ENCODE measurements at regions not wholly inside any gene's neighbourhood (a gene's known extent, or its start where the extent isn't known, plus 50 kb on each side); places are given as distances from the start of the nearest gene placed in this dataset.
"Not testable (repeated sequence)": the region's sequence is repeated elsewhere in the genome, so short reads cannot be mapped to it uniquely, and the experiment has no call there.

GRCh38 chr13:90726375-90726774, 621.1 kb upstream of the MIR17HG start:
- H3K9me3 ChIP-seq (ENCODE audit: control insufficient read depth, insufficient read depth, low read length) = no peaks in the 10 kb centered on the region
- no peak overlapping the region for H3K27ac ChIP-seq (ENCODE audit: low read depth, low read length)
- ChIA-PET CTCF (no interaction called here), POLR2A (no interaction called here)
- no peak for DNase-seq (ENCODE audit: low read depth, low spot score)
- TF ChIP-seq, protein P1, sequence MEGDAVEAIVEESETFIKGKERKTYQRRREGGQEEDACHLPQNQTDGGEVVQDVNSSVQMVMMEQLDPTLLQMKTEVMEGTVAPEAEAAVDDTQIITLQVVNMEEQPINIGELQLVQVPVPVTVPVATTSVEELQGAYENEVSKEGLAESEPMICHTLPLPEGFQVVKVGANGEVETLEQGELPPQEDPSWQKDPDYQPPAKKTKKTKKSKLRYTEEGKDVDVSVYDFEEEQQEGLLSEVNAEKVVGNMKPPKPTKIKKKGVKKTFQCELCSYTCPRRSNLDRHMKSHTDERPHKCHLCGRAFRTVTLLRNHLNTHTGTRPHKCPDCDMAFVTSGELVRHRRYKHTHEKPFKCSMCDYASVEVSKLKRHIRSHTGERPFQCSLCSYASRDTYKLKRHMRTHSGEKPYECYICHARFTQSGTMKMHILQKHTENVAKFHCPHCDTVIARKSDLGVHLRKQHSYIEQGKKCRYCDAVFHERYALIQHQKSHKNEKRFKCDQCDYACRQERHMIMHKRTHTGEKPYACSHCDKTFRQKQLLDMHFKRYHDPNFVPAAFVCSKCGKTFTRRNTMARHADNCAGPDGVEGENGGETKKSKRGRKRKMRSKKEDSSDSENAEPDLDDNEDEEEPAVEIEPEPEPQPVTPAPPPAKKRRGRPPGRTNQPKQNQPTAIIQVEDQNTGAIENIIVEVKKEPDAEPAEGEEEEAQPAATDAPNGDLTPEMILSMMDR (IDR thresholded peaks at IDR 0.05; ENCODE audit: low read depth, low read length) = no peak
- H3K4me3 ChIP-seq (ENCODE audit: low read depth, low read length) = no peak overlapping the region
- no peaks in the 10 kb centered on the region for H3K27me3 ChIP-seq (ENCODE audit: control insufficient read depth, insufficient read depth, low read length)

DNA sequence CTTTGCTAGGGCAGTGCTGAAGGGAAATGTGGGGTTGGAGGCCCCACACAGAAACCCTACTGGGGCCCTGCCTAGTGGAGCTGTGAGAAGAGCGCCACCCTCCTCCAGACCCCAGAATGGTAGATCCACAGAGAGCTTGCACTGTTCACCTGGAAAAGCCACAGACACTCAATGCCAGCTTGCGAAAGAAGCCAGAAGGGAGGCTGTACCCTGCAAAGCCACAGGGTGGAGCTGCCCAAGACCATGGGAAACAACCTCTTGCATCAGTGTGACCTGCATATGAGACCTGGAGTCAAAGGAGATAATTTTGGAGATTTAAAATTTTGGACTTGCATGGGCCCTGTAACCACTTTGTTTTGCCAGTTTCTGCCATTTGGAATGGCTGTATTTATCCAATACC, 615.4 kb upstream of the MIR17HG start:
- CTCF ChIA-PET = no interaction called here
- DNase-seq (ENCODE audit: low read depth, low spot score) = no peak
- Histone ChIP-seq H3K27ac (ENCODE audit: low read depth, low read length) (no peak overlapping the region), H3K27me3 (ENCODE audit: control insufficient read depth, insufficient read depth, low read length) (no peaks in the 10 kb centered on the region), H3K4me3 (ENCODE audit: low read depth, low read length) (no peak overlapping the region), H3K9me3 (ENCODE audit: control insufficient read depth, insufficient read depth, low read length) (peaks cover 3% of the 10 kb centered on the region; the same call in 1 of the 2 replicates)
- TF ChIP-seq, protein P1 (IDR thresholded peaks at IDR 0.05; ENCODE audit: low read depth, low read length) = no peak
- POLR2A ChIA-PET = no interaction called here

DNA sequence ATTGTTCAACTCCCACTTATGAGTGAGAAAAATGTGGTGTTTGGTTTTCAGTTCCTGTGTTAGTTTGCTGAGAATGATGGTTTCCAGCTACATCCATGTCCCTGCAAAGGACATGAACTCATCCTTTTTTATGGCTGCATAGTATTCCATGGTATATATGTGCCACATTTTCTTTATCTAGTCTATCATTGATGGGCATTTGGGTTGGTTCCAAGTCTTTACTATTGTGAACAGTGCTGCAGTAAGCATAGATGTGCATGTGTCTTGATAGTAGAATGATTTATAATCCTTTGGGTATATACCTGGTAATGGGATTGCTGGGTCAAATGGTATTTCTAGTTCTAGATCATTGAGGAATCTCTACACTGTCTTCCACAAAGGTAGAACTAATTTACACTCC, 613.0 kb upstream of the MIR17HG start:
- H3K9me3 ChIP-seq (ENCODE audit: control insufficient read depth, insufficient read depth, low read length); CTCF ChIA-PET; DNase-seq (ENCODE audit: low read depth, low spot score); H3K27me3 ChIP-seq (ENCODE audit: control insufficient read depth, insufficient read depth, low read length); POLR2A ChIA-PET; H3K27ac ChIP-seq (ENCODE audit: low read depth, low read length); H3K4me3 ChIP-seq (ENCODE audit: low read depth, low read length): not testable (repeated sequence)

GRCh38 chr13:90738881-90739280, 608.6 kb upstream of the MIR17HG start:
- ChIA-PET POLR2A (no interaction called here), CTCF (no interaction called here)
- Histone ChIP-seq H3K4me3 (ENCODE audit: low read depth, low read length) (no peak overlapping the region), H3K9me3 (ENCODE audit: control insufficient read depth, insufficient read depth, low read length) (no peaks in the 10 kb centered on the region), H3K27ac (ENCODE audit: low read depth, low read length) (no peak overlapping the region), H3K27me3 (ENCODE audit: control insufficient read depth, insufficient read depth, low read length) (no peaks in the 10 kb centered on the region)
- TF ChIP-seq, protein P1 (IDR thresholded peaks at IDR 0.05; ENCODE audit: low read depth, low read length) = no peak
- no peak for DNase-seq (ENCODE audit: low read depth, low spot score)

DNA sequence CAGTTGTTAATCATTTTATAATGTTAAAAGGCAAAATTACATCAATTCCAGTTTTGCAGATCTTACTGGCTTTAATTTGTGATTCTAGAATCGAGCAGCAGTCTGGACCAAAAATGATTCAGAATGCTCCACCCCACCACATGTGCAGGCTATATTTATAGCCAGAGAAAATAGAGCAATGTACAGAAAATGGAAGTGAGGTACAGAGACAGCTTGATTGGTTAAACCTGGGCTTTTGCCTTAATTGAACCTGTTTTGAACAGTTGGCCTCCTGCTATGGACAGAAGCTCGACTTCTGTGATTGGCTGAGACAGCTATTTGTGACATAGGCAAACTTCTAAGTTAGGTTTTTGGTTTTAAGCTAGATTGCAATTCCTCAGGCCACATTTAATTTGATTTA, 607.4 kb upstream of the MIR17HG start:
- TF ChIP-seq, protein P1 (IDR thresholded peaks at IDR 0.05; ENCODE audit: low read depth, low read length) = no peak
- ChIA-PET CTCF (no interaction called here), POLR2A (no interaction called here)
- Histone ChIP-seq H3K4me3 (ENCODE audit: low read depth, low read length) (no peak overlapping the region), H3K27me3 (ENCODE audit: control insufficient read depth, insufficient read depth, low read length) (no peaks in the 10 kb centered on the region), H3K27ac (ENCODE audit: low read depth, low read length) (no peak overlapping the region), H3K9me3 (ENCODE audit: control insufficient read depth, insufficient read depth, low read length) (no peaks in the 10 kb centered on the region)
- no peak for DNase-seq (ENCODE audit: low read depth, low spot score)

DNA sequence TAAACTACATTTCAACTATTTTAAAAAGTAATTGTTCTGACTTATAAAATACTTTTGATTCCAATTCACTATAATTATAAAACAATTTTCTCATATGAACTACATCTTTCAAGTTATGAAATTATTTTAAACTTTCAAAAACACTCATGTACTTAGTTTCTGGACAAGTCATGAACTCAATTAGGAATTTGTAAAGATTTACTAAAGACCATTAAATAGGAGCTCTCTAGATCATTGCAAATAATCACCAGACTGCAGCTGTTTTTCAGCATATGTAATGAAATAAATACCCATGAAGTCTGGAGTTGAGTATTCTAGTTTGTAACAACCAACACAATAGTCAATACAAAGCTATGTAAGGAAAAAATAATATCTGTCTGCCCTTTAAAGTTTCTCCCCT, 605.1 kb upstream of the MIR17HG start:
- Histone ChIP-seq H3K9me3 (ENCODE audit: control insufficient read depth, insufficient read depth, low read length) (no peaks in the 10 kb centered on the region), H3K27ac (ENCODE audit: low read depth, low read length) (no peak overlapping the region), H3K4me3 (ENCODE audit: low read depth, low read length) (no peak overlapping the region), H3K27me3 (ENCODE audit: control insufficient read depth, insufficient read depth, low read length) (no peaks in the 10 kb centered on the region)
- POLR2A ChIA-PET = no interaction called here
- no peak for DNase-seq (ENCODE audit: low read depth, low spot score)
- CTCF ChIA-PET = no interaction called here
- TF ChIP-seq, protein P1 (IDR thresholded peaks at IDR 0.05; ENCODE audit: low read depth, low read length) = no peak

All from AG04450 (cell line).